GM18951 (cell line): ENCODE measurements at regions not wholly inside any gene's neighbourhood (a gene's known extent, or its start where the extent isn't known, plus 50 kb on each side); places are given as distances from the start of the nearest gene placed in this dataset.

Source experiments
- POLR2A ChIP-seq: IDR thresholded peaks from 4 replicates; pipeline ENCODE4 v1.6.1; 2011; ENCODE audit warnings: mild to moderate bottlenecking; ENCODE audit not compliant: insufficient read length, insufficient read depth; ENCODE audit errors: extremely low read depth
- in situ Hi-C: fragments of 300-500 bp; cut with MboI; formaldehyde crosslinking; loops from one replicate; pipeline ENCODE4 v1.12.0; 2022; ENCODE audit warnings: low sequenced_read_pairs, mixed read lengths, inconsistent platforms; ENCODE audit not compliant: unreplicated experiment

DNA sequence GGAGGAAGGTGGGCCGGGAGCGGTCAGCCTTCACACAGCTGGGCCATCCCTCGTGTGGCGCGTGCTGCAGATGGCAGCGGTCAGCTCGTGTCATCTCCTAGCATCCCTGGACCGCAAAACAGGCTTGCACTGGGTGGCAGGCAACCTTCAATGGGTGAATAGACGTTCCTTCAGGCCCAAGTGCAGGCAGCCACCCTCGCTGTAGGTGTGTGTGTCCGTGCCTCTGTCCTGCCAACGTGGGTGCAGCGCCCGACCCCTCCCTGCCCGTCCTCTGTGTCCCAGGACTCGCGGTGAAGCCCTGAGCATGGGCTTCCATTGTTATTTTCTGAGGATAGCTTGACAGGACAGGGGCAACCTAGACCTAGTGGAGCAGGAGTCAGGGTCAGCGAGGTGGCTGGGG lies 79.8 kb upstream of the STOX2 start:
- TF ChIP-seq POLR2A: no peak
- in situ Hi-C loops: loop anchor here (25.0 kb wide), 1 partner anchor 337 kb away; no protein-coding TSS in a partner anchor

DNA sequence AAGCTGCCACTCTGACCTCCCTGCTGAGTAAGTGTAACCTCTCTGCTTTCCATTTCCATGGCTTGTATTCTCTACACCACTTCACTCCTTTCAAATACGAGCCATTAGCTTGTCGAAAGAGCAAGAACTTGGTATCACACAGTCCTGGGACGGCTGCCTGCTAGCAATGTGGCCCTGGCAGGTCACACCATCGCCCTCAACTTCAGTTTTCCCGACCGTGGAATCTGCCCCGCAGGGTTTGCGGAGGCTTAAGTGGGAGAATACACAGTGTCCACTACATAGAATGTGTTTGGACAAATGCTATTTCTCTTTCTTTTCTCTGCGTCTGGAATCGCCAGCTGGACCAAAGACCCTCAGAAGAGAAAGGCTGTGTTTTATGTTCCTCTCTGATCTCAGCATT lies 78.6 kb upstream of the STOX2 start:
- in situ Hi-C loops: loop anchor here (25.0 kb wide), 1 partner anchor 336 kb away; no protein-coding TSS in a partner anchor
- TF ChIP-seq POLR2A: no peak

DNA sequence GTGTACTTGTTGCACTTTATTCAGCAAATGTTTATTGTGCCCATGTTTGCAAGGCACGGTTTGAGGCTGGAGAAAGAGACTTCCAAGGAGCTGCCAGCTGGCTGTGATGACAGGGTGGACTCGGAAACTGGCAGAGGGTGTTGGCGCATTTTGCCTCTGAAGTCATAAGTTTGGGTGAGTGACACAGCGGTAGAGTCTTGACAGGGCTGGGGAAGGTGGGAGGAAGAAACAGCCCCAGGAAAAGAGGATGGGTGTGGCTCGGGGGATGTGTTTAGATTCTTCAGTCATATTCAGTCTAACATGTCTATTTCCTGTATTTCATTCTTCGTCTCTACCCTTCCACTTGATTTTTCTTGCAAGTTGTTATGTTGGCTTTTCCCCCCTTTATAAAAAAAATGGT lies 77.0 kb upstream of the STOX2 start:
- TF ChIP-seq POLR2A: no peak
- in situ Hi-C loops: loop anchor here (25.0 kb wide), 1 partner anchor 334 kb away; no protein-coding TSS in a partner anchor

GRCh38 chr4:183828839-183829238 lies 76.3 kb upstream of the STOX2 start:
- in situ Hi-C loops: loop anchor here (25.0 kb wide), 1 partner anchor 333 kb away; no protein-coding TSS in a partner anchor
- TF ChIP-seq POLR2A: no peak

- in situ Hi-C loops: loop anchor here (25.0 kb wide), 1 partner anchor 332 kb away; no protein-coding TSS in a partner anchor
These were observed 74.6 kb upstream of the STOX2 start for GRCh38 chr4:183830438-183830985.

DNA sequence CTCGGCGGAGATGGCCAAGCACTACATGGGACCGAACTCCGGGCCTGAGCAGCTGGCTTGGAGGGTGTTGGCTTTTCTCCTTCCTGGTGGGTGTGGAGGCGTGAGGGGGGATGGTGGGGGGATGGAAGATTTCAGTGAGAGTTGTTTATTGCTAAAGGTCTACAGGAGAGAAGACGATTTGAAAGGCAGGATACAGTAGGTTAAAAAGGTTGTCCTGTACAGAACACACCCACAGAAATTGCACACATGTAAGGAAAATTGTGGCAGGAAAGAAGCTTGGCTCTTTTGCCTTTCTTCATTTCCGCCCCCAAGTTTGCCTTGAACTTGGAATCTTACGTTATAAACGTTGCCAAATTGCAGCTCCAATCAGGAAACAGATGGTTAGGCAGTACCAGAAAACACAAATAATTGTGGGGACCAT lies 74.1 kb upstream of the STOX2 start:
- no peak for TF ChIP-seq POLR2A
- in situ Hi-C loops: loop anchor here (25.0 kb wide), 1 partner anchor 331 kb away; no protein-coding TSS in a partner anchor

More at GRCh38 chr4:183830438-183830985, 74.6 kb upstream of the STOX2 start:
- no peak for TF ChIP-seq POLR2A

- TF ChIP-seq POLR2A: no peak
- in situ Hi-C loops: loop anchor here (25.0 kb wide), 1 partner anchor 331 kb away; no protein-coding TSS in a partner anchor
These were observed 73.4 kb upstream of the STOX2 start for GRCh38 chr4:183831683-183832082.

DNA sequence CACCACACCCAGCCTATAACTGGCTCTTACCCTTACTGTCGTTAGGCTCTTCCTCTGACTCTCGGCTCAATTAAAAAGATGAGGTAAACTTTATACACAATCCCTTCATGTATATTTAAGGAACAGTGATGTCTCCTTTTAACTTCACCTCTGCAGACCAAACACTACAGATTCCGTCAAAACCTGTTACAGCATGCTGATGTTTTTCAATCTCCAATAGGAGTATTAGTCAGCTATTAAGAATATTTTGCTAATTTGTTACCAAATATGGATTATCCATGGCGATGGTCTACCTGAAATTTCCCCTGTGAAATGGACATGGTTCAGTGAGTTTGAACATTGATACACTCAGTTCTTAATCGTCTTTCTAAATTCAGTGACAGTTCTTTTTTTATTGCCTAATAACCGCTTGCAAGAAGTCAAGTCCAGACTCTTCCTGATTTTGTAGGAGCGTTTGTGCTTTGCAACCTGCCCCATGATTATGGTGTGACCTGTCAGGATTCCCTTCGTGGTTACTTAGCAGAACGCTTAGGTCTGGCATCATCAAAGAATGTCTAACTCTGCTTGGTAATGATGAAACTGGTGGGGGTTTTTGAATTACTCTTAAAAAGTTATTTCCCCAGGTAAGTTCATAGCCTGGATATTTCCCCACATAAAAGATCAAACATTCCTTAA lies 72.2 kb upstream of the STOX2 start:
- TF ChIP-seq POLR2A: no peak
- in situ Hi-C loops: loop anchor here (25.0 kb wide), 1 partner anchor 329 kb away; no protein-coding TSS in a partner anchor

DNA sequence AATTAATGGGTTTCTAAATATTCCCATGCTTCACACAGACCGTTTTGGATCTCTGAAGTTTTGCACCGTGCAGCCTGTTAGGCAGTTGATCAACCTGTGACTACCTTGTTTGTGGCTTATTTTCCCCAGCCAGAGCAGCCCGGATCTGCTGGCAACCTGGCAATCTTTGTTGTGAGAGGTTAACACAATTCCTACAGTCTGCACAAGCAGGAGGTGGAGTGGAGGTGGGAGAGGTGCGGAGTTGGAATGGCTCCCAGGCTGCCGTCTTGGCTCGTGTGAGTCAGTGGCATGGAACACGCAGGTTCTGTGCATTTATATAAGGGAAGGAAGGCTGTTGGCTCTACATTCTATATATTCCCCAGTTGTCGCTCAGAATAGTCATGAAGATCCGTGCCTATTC lies 70.9 kb upstream of the STOX2 start:
- in situ Hi-C loops: loop anchor here (25.0 kb wide), 1 partner anchor 328 kb away; no protein-coding TSS in a partner anchor
- TF ChIP-seq POLR2A: no peak

DNA sequence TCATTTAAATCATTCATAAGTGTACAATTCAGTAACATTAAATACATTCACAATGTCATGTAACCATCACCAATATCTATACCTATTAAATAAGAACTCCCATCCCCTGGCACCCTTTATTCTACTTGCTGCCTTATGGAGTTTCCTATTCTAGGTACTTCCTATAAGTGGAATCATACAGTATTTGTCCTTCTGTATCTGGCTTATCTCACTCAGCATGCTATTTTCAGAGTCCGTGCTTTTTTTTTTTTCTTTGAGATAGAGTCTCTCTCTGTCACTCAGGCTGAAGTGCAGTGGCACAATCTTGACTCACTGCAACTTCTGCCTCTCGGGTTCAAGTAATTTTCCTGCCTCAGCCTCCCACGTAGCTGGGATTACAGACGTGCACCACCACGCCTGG lies 67.9 kb upstream of the STOX2 start:
- in situ Hi-C loops: loop anchor here (25.0 kb wide), 1 partner anchor 325 kb away; no protein-coding TSS in a partner anchor
- no peak for TF ChIP-seq POLR2A

GRCh38 chr4:183838987-183839712 lies 66.0 kb upstream of the STOX2 start:
- in situ Hi-C loops: loop anchor here (25.0 kb wide), 1 partner anchor 323 kb away; no protein-coding TSS in a partner anchor
- TF ChIP-seq POLR2A: no peak

DNA sequence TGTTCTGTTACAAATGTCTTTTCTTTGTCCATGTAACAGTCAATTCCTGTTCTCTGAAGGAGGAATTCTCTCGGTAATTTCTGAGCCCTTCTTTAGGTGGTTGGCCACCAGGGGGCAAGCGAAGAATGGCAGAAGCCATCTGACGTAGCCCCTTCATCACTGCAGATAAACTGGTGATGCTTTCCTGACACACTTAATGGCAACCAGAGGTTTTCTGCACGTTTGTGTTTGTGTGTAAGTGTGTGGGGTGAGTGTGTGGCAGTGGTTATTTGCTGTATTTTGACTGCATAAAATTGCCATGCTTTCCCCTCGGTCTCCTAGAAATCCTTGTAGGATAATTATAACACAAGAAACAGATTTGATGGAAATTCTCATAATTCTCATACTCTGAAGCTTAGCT lies 64.8 kb upstream of the STOX2 start:
- TF ChIP-seq POLR2A: no peak
- in situ Hi-C loops: loop anchor here (25.0 kb wide), 1 partner anchor 322 kb away; no protein-coding TSS in a partner anchor

GRCh38 chr4:183841001-183841400 lies 64.1 kb upstream of the STOX2 start:
- no peak for TF ChIP-seq POLR2A
- in situ Hi-C loops: loop anchor here (25.0 kb wide), 1 partner anchor 321 kb away; no protein-coding TSS in a partner anchor
